Psoas muscle (tissue), 7 donors: ENCODE measurements at regions not wholly inside any gene's neighbourhood (a gene's known extent, or its start where the extent isn't known, plus 50 kb on each side); places are given as distances from the start of the nearest gene placed in this dataset.

ENCODE experiments used
- ATAC-seq, 4 donors: fragments of 200-7000 bp; cut with Tn5 transposase; one replicate each; pipeline ENCODE4 v1.9.1; 2020; ENCODE audit warnings: moderate library complexity in 3 of 4, mild to moderate bottlenecking in 2 of 4
- DNase-seq, 2 donors: peaks; one replicate each; pipeline ENCODE4 v3.0.0-alpha.2; 2020
- H3K27ac ChIP-seq: fragments of 200-600 bp; one replicate; pipeline ENCODE4 v1.8.0; 2022
- H3K27me3 ChIP-seq, 3 donors: fragments of 200-600 bp in 1 of 3; one replicate each; pipeline versions ENCODE4 v1.6.1 to v1.8.0; 2013 to 2022; ENCODE audit warnings: low read length in 2 of 3, mild to moderate bottlenecking in 2 of 3, moderate library complexity in 1 of 3; ENCODE audit not compliant: insufficient read depth in 3 of 3
- H3K36me3 ChIP-seq, 2 donors: fragments of 200-600 bp in 1 of 2; one replicate each; pipeline versions ENCODE4 v1.6.1 to v1.8.0; 2013 to 2022; ENCODE audit warnings: low read depth in 1 of 2, mild to moderate bottlenecking in 1 of 2, moderate library complexity in 1 of 2; ENCODE audit not compliant: insufficient read depth in 1 of 2
- H3K4me1 ChIP-seq: fragments of 200-600 bp; one replicate; pipeline ENCODE4 v1.8.0; 2022
- H3K4me3 ChIP-seq: fragments of 200-600 bp; one replicate; pipeline ENCODE4 v1.8.0; 2022; ENCODE audit warnings: mild to moderate bottlenecking
- H3K9me3 ChIP-seq: fragments of 200-600 bp; one replicate; pipeline ENCODE4 v1.8.0; 2022
- WGBS, 3 donors: extraction: QIAGEN DNeasy Blood & Tissue Kit; methylation state at CpG; one replicate each; pipeline versions ENCODE4 v1.1.6 to v1.1.7; 2013; 5-methylcytosine and 5-hydroxymethylcytosine counted together
- intact Hi-C, 2 donors: fragments of 100-400 bp; cut with DNase I; formaldehyde crosslinking; loops; one replicate each; pipeline versions ENCODE4 v1.11.0 to v1.14.2; 2022
- TF ChIP-seq, protein P1 (sequence below): fragments of 200-600 bp; IDR thresholded peaks from one replicate; pipeline ENCODE4 v1.8.0; 2022; ENCODE audit warnings: antibody characterized with exemption
- donor health status: healthy with polysubstance abuse.
- donor health status: DM: no; HTN: no; CAD: no; lungs with moderate emphysema.
- donor health status: Bipolar disorder and iron deficiency.
- donor health status: healthy.
- donor health status: DM: yes; HTN: yes; CAD: no.
- donor health status: DM: no; HTN: no; CAD: no.
- donor health status: DM: yes; HTN: yes; CAD: no.

DNA sequence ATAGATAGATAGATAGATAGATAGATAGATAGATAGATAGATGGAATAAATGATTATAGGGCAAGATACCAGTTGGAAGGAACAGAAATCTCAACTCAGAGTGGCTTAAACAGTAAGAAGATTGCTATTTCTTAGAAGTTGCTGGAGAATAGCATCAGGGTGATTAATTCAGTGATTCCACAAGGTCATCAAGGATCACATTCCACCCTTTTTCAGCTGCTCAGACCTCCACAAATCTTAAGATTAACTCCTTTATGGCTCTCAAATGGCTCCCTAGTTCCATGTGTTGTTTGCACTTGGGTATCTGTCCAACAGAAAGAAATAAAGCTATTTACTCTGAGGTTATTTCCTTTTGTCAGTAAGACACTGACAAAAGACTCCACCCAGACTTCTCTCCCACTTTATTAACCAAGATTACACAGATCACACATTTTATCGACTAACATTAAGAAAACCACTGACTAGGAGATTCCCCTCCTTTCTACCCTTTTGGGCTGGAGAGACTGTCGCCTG, 68.3 kb upstream of the KIF16B start:
- intact Hi-C loops: no loop called here
- ATAC-seq (no peak), DNase-seq (no peak)
- TF ChIP-seq, protein P1, sequence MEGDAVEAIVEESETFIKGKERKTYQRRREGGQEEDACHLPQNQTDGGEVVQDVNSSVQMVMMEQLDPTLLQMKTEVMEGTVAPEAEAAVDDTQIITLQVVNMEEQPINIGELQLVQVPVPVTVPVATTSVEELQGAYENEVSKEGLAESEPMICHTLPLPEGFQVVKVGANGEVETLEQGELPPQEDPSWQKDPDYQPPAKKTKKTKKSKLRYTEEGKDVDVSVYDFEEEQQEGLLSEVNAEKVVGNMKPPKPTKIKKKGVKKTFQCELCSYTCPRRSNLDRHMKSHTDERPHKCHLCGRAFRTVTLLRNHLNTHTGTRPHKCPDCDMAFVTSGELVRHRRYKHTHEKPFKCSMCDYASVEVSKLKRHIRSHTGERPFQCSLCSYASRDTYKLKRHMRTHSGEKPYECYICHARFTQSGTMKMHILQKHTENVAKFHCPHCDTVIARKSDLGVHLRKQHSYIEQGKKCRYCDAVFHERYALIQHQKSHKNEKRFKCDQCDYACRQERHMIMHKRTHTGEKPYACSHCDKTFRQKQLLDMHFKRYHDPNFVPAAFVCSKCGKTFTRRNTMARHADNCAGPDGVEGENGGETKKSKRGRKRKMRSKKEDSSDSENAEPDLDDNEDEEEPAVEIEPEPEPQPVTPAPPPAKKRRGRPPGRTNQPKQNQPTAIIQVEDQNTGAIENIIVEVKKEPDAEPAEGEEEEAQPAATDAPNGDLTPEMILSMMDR: no peak
- Histone ChIP-seq H3K36me3 (no peaks in the 10 kb centered on the region), H3K27ac (no peak overlapping the region), H3K9me3 (peaks cover 8% of the 10 kb centered on the region), H3K4me1 (no peaks in the 10 kb centered on the region), H3K4me3 (no peak overlapping the region), H3K27me3 (no peaks in the 10 kb centered on the region)
- 72 to 88% (median 88%) methylated on average over 2 of the region's 2 CpGs for WGBS, 3 donors

- H3K4me3 ChIP-seq: no peak overlapping the region
- no peaks in the 10 kb centered on the region for H3K27me3 ChIP-seq
- no peak for ATAC-seq
- H3K27ac ChIP-seq: no peak overlapping the region
- DNase-seq: no peak
- H3K9me3 ChIP-seq: no peaks in the 10 kb centered on the region
- intact Hi-C loops: no loop called here
- TF ChIP-seq, protein P1: no peak
- no peaks in the 10 kb centered on the region for H3K36me3 ChIP-seq
- H3K4me1 ChIP-seq: no peaks in the 10 kb centered on the region
- 71 to 79% (median 71%) methylated on average over 11 of the region's 11 CpGs for WGBS, 3 donors
These were observed 66.0 kb upstream of the KIF16B start for GRCh38 chr20:16639027-16639941.

DNA sequence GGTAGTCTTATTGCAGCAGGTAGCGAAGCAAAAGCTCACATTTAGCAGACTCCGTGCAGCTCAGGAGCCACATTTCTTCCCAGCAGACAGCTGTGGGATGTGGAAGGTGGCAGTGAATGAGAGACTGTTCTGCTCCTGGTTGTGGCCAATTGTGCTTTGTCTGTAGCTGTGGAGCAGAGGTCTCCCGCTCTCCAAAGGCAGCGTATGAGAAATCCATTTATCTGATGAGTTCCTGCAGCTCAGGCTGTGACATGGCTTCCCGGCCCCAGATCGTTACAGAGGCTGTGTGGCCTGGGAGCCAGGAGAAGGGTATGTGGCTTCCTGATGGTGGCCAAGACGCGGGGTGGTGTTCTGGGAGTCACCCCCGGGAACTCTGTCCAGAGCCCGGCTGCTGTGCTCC, 64.5 kb upstream of the KIF16B start:
- Histone ChIP-seq H3K36me3 (no peaks in the 10 kb centered on the region), H3K4me1 (no peaks in the 10 kb centered on the region), H3K4me3 (no peak overlapping the region), H3K9me3 (no peaks in the 10 kb centered on the region), H3K27me3 (no peaks in the 10 kb centered on the region), H3K27ac (no peak overlapping the region)
- TF ChIP-seq, protein P1: no peak
- intact Hi-C loops: no loop called here
- ATAC-seq: no peak
- WGBS, 3 donors: 68 to 75% (median 71%) methylated on average over 10 of the region's 10 CpGs
- no peak for DNase-seq

GRCh38 chr20:16626849-16627248, 53.6 kb upstream of the KIF16B start:
- intact Hi-C loops: no loop called here
- Histone ChIP-seq H3K27me3 (no peaks in the 10 kb centered on the region), H3K4me3 (no peak overlapping the region), H3K36me3 (no peaks in the 10 kb centered on the region), H3K4me1 (no peaks in the 10 kb centered on the region), H3K27ac (no peak overlapping the region), H3K9me3 (no peaks in the 10 kb centered on the region)
- TF ChIP-seq, protein P1: no peak
- 90 to 97% (median 93%) methylated on average over 1 of the region's 1 CpG for WGBS, 3 donors
- no peak for DNase-seq
- no peak for ATAC-seq
